Mesendoderm (in vitro differentiated cells): ENCODE measurements at regions not wholly inside any gene's neighbourhood (a gene's known extent, or its start where the extent isn't known, plus 50 kb on each side); places are given as distances from the start of the nearest gene placed in this dataset.

Source experiments
- DNase-seq: peaks from one replicate; pipeline ENCODE4 v3.0.0; 2013
- H2AK5ac ChIP-seq: 2 replicates; pipeline ENCODE4 v1.6.1; 2013; ENCODE audit warnings: low read length, inconsistent platforms
- H2BK120ac ChIP-seq: 2 replicates; pipeline ENCODE4 v1.6.1; 2013; ENCODE audit warnings: low read depth, mild to moderate bottlenecking, low read length, moderate library complexity, mixed read lengths
- H2BK15ac ChIP-seq: replicated peaks from 2 replicates; pipeline ENCODE4 v1.6.1; 2013; ENCODE audit warnings: low read depth, mild to moderate bottlenecking, moderate library complexity
- H2BK5ac ChIP-seq: 2 replicates; pipeline ENCODE4 v1.6.1; 2013; ENCODE audit warnings: low read length, inconsistent platforms
- H3K18ac ChIP-seq: 2 replicates; pipeline ENCODE4 v1.6.1; 2013; ENCODE audit warnings: mild to moderate bottlenecking, low read length, mixed read lengths
- H3K23ac ChIP-seq: one replicate; pipeline ENCODE4 v1.6.1; 2013; ENCODE audit warnings: low read length
- H3K27ac ChIP-seq: 2 replicates; pipeline ENCODE4 v1.5.1; 2013; ENCODE audit warnings: low read depth, mild to moderate bottlenecking, inconsistent platforms, low read length, moderate library complexity
- H3K27me3 ChIP-seq: 2 replicates; pipeline ENCODE4 v1.6.1; 2013; ENCODE audit warnings: low read length, control low read depth, mild to moderate bottlenecking, inconsistent platforms; ENCODE audit not compliant: insufficient read depth, poor library complexity
- H3K36me3 ChIP-seq: 2 replicates; pipeline ENCODE4 v1.6.1; 2013; ENCODE audit warnings: low read length, inconsistent platforms; ENCODE audit not compliant: control insufficient read depth, insufficient read depth
- H3K4ac ChIP-seq: one replicate; pipeline ENCODE4 v1.6.1; 2013; ENCODE audit warnings: low read depth, mild to moderate bottlenecking, low read length, moderate library complexity
- H3K4me1 ChIP-seq: 2 replicates; pipeline ENCODE4 v1.6.1; 2013; ENCODE audit warnings: low read depth, low read length, inconsistent platforms; ENCODE audit not compliant: control insufficient read depth
- H3K4me2 ChIP-seq: 2 replicates; pipeline ENCODE4 v1.6.1; 2013; ENCODE audit warnings: low read length
- H3K4me3 ChIP-seq: 2 replicates; pipeline ENCODE4 v1.5.1; 2013; ENCODE audit warnings: mild to moderate bottlenecking, low read length
- H3K56ac ChIP-seq: one replicate; pipeline ENCODE4 v1.6.1; 2013; ENCODE audit warnings: low read length
- H3K79me1 ChIP-seq: 2 replicates; pipeline ENCODE4 v1.6.1; 2013; ENCODE audit warnings: low read length, inconsistent platforms
- H3K79me2 ChIP-seq: 2 replicates; pipeline ENCODE4 v1.6.1; 2013; ENCODE audit warnings: mild to moderate bottlenecking, low read length; ENCODE audit not compliant: control insufficient read depth, insufficient read depth
- H3K9ac ChIP-seq: 2 replicates; pipeline ENCODE4 v1.6.1; 2013; ENCODE audit warnings: low read length, inconsistent platforms
- H4K5ac ChIP-seq: one replicate; pipeline ENCODE4 v1.6.1; 2013; ENCODE audit warnings: low read length
- H4K8ac ChIP-seq: one replicate; pipeline ENCODE4 v1.6.1; 2013; ENCODE audit warnings: low read depth, mild to moderate bottlenecking, control low read depth, low read length, moderate library complexity
- WGBS: extraction: QIAGEN DNeasy Blood & Tissue Kit; methylation state at CpG from one replicate; pipeline ENCODE4 v1.1.7; 2013; ENCODE audit warnings: low lambda C conversion rate, missing lambda C conversion rate; ENCODE audit not compliant: insufficient coverage; ENCODE audit errors: extremely low coverage; 5-methylcytosine and 5-hydroxymethylcytosine counted together

DNA sequence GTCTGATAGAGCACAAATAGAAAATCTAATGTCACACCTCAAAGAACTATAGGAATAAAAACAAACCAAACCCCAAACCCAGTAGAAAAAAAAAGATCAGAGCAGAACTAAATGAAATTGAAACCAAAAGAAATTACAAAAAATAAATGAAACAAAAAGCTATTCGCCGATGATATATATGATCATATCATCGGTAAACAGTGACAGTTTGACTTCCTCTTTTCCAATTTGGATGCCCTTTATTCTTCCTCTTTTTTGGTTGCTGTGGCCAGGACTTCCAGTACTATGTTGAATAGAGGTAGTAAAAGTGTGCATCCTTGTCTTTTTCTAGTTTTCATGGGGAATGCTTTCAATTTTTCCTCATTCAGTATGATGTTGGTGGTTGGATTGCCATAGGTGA, 215.3 kb upstream of the AR start:
- no peak overlapping the region for H3K23ac ChIP-seq

DNA sequence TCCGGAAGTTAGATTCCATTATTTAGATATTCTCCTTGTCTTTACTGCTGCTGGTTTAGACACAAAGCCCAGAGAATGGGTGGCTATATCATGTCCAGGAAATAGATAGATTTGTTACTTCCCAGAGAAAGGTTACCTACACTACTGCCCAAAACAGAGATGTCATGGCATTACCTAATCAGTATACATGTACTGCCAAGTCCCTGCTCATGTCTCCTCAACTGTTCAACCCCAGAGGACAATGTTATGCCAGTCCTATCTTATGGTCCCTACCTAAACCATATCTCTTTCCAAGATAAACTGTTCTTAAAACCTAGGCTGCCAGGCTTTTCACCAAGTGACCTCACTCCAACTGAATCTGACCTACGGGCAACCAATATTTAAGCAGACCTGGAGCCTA, 209.5 kb upstream of the AR start:
- Histone ChIP-seq H3K27me3 (no peaks in the 10 kb centered on the region), H3K79me1 (no peaks in the 10 kb centered on the region), H2BK120ac (no peak overlapping the region), H3K4me2 (no peak overlapping the region), H3K23ac (no peak overlapping the region), H3K56ac (no peak overlapping the region), H3K9ac (no peak overlapping the region), H3K4me3 (no peak overlapping the region), H3K4me1 (no peaks in the 10 kb centered on the region), H2BK5ac (no peak overlapping the region), H2AK5ac (no peak overlapping the region), H3K79me2 (no peaks in the 10 kb centered on the region), H4K5ac (no peak overlapping the region), H2BK15ac (no peak overlapping the region), H3K27ac (no peak overlapping the region), H4K8ac (no peak overlapping the region), H3K4ac (no peak overlapping the region), H3K36me3 (no peaks in the 10 kb centered on the region), H3K18ac (no peak overlapping the region)
- no CpG with 5 or more reads among the region's 2 CpGs for WGBS
- DNase-seq, result no peak

More for the DNA sequence above, 215.3 kb upstream of the AR start:
- Histone ChIP-seq H3K4me3 (no peak overlapping the region), H4K8ac (no peak overlapping the region), H2BK15ac (no peak overlapping the region), H2BK120ac (no peak overlapping the region), H3K18ac (no peak overlapping the region), H3K4ac (no peak overlapping the region), H4K5ac (no peak overlapping the region), H3K9ac (no peak overlapping the region), H3K56ac (no peak overlapping the region), H3K36me3 (no peaks in the 10 kb centered on the region), H3K27me3 (no peaks in the 10 kb centered on the region), H3K4me1 (no peaks in the 10 kb centered on the region), H2BK5ac (no peak overlapping the region), H3K79me2 (no peaks in the 10 kb centered on the region), H3K79me1 (no peaks in the 10 kb centered on the region), H2AK5ac (no peak overlapping the region), H3K27ac (no peak overlapping the region), H3K4me2 (no peak overlapping the region)
- DNase-seq, result no peak
- WGBS, result no CpG with 5 or more reads among the region's 3 CpGs

DNA sequence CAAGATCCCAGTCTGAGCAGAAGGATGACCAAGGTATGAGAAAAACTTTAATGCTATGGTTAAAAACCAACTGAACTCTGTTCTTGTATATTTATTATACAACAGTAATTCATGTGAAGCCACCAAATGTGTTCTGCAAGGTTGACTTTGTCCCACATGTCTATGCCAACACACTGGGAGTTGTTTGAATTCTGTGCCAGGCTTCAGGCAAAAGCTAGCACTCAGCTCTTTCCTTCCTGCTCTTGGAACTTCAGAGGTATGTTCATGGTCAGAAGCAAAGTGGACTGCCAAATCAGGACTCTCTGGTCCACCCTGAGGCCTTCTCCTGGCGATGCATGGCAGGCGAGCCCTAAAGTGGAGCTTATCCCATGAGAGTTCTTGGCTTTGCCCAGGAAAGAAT, 205.6 kb upstream of the AR start:
- H3K27ac ChIP-seq, result no peak overlapping the region
- H3K4me1 ChIP-seq, result no peaks in the 10 kb centered on the region
- H3K56ac ChIP-seq, result no peak overlapping the region
- H3K9ac ChIP-seq, result no peak overlapping the region
- H3K23ac ChIP-seq, result no peak overlapping the region
- H3K79me1 ChIP-seq, result no peaks in the 10 kb centered on the region
- H2BK120ac ChIP-seq, result no peak overlapping the region
- no peak overlapping the region for H4K5ac ChIP-seq
- no peak overlapping the region for H3K4me2 ChIP-seq
- H3K4ac ChIP-seq, result no peak overlapping the region
- H3K18ac ChIP-seq, result no peak overlapping the region
- no CpG with 5 or more reads among the region's 2 CpGs for WGBS
- no peak for DNase-seq
- H3K36me3 ChIP-seq, result no peaks in the 10 kb centered on the region
- H3K27me3 ChIP-seq, result no peaks in the 10 kb centered on the region
- no peak overlapping the region for H2BK15ac ChIP-seq
- no peaks in the 10 kb centered on the region for H3K79me2 ChIP-seq
- H3K4me3 ChIP-seq, result no peak overlapping the region
- H2BK5ac ChIP-seq, result no peak overlapping the region
- no peak overlapping the region for H2AK5ac ChIP-seq
- no peak overlapping the region for H4K8ac ChIP-seq

DNA sequence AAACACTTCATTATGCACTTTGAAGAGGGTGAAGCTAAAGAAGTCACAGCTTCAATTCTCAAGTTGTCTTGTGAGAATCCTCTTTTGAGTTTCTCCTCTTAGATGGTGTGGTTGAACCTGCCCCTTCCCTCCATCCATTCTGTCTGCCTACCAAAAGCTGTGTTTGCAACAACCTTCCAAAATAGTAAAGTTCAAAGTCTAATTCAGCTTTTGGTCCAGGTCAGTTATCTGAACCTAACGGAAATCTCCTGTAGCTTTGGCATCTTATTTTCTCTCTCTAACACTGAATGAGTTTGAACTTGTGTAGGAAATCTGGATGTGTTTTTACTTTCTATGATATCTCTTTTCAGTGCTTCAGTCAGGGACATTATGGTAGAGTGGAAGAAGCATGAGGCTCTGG, 201.7 kb upstream of the AR start:
- Histone ChIP-seq H3K36me3 (no peaks in the 10 kb centered on the region), H2AK5ac (no peak overlapping the region), H3K4me1 (no peaks in the 10 kb centered on the region), H2BK5ac (no peak overlapping the region), H4K8ac (no peak overlapping the region), H3K27ac (no peak overlapping the region), H3K23ac (no peak overlapping the region), H3K4me2 (no peak overlapping the region), H3K9ac (no peak overlapping the region), H2BK15ac (no peak overlapping the region), H3K27me3 (no peaks in the 10 kb centered on the region), H3K4ac (no peak overlapping the region), H4K5ac (no peak overlapping the region), H3K56ac (no peak overlapping the region), H3K79me2 (no peaks in the 10 kb centered on the region), H3K4me3 (no peak overlapping the region), H3K79me1 (no peaks in the 10 kb centered on the region), H2BK120ac (no peak overlapping the region), H3K18ac (no peak overlapping the region)
- DNase-seq, result no peak
- WGBS, result no CpG with 5 or more reads among the region's 1 CpG

DNA sequence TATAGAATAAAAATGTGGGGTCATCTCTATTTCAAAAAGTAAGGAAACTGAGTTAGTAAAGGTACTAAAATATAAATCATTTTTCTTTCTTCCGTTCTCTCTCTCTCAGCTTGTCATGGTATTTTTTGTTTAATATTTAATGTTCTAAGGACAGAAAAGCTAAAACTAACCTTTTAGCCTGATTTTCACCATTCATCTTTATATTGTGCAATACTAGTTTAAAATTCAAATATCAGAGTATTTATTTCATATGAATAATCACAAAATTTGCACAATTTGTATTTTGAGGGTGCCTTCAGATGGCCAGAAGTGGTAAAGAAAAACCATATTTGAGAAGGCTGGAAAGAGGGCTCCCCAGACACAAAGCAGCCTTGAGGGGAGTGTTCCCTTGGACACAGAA, 197.6 kb upstream of the AR start:
- H4K8ac ChIP-seq, result no peak overlapping the region
- no peak overlapping the region for H2AK5ac ChIP-seq
- DNase-seq, result no peak
- no peaks in the 10 kb centered on the region for H3K79me2 ChIP-seq
- H3K56ac ChIP-seq, result no peak overlapping the region
- H2BK120ac ChIP-seq, result no peak overlapping the region
- no peak overlapping the region for H2BK15ac ChIP-seq
- no CpG with 5 or more reads among the region's 1 CpG for WGBS
- H3K23ac ChIP-seq, result no peak overlapping the region
- H3K4me2 ChIP-seq, result no peak overlapping the region
- no peaks in the 10 kb centered on the region for H3K79me1 ChIP-seq
- no peak overlapping the region for H4K5ac ChIP-seq
- H3K27me3 ChIP-seq, result no peaks in the 10 kb centered on the region
- H3K36me3 ChIP-seq, result no peaks in the 10 kb centered on the region
- H3K18ac ChIP-seq, result no peak overlapping the region
- no peak overlapping the region for H3K9ac ChIP-seq
- no peak overlapping the region for H3K4ac ChIP-seq
- H3K4me3 ChIP-seq, result no peak overlapping the region
- H3K27ac ChIP-seq, result no peak overlapping the region
- no peaks in the 10 kb centered on the region for H3K4me1 ChIP-seq
- no peak overlapping the region for H2BK5ac ChIP-seq

DNA sequence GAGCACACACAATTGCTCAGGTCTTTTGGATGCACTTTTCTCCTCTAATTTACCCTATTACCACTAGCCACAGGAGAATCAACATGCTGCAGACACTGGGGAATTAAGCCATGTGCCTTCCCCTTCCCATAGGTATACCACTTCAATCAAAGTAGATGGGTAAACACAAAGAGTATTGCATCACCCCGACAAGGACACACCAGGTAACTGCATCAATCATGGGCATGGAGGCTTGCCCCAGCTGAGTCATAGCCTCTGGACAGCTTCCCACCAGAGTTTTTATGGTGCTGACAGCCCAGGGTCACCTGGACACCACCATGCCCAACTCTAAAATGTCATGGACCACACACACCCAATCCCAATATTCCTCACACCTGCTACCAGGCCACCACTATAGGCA, 197.2 kb upstream of the AR start:
- no CpG with 5 or more reads among the region's 1 CpG for WGBS
- no peak for DNase-seq

More for the DNA sequence above, 197.2 kb upstream of the AR start:
- Histone ChIP-seq H3K4ac (no peak overlapping the region), H3K18ac (no peak overlapping the region), H3K4me3 (no peak overlapping the region), H2BK15ac (no peak overlapping the region), H2AK5ac (no peak overlapping the region), H3K4me1 (no peaks in the 10 kb centered on the region), H3K79me2 (no peaks in the 10 kb centered on the region), H3K36me3 (no peaks in the 10 kb centered on the region), H3K4me2 (no peak overlapping the region), H3K9ac (no peak overlapping the region), H3K79me1 (no peaks in the 10 kb centered on the region), H2BK5ac (no peak overlapping the region), H3K56ac (no peak overlapping the region), H4K5ac (no peak overlapping the region), H3K23ac (no peak overlapping the region), H2BK120ac (no peak overlapping the region), H3K27ac (no peak overlapping the region), H3K27me3 (no peaks in the 10 kb centered on the region), H4K8ac (no peak overlapping the region)
